Astrocyte (in vitro differentiated cells and primary cell): ENCODE measurements at regions not wholly inside any gene's neighbourhood (a gene's known extent, or its start where the extent isn't known, plus 50 kb on each side); places are given as distances from the start of the nearest gene placed in this dataset.

Experiments used
- DNase-seq: peaks from one replicate; pipeline ENCODE4 v3.0.0-alpha.2; 2010; ENCODE audit warnings: low read depth
- FAIRE-seq: peaks from 2 replicates; lab custom pipeline; 2011; peaks lifted over from hg19 to GRCh38; lab: Jason Lieb, UNC
- H2AFZ ChIP-seq: 2 replicates; pipeline ENCODE4 v1.6.0; 2012; ENCODE audit warnings: low read depth, low read length, inconsistent platforms
- H3K27ac ChIP-seq: 2 replicates; pipeline ENCODE4 v1.5.1; 2011; ENCODE audit warnings: low read depth, low read length, inconsistent platforms
- H3K27me3 ChIP-seq: 2 replicates; pipeline ENCODE4 v1.6.0; 2011; ENCODE audit warnings: low read length, inconsistent platforms; ENCODE audit not compliant: insufficient read depth
- H3K36me3 ChIP-seq: 2 replicates; pipeline ENCODE4 v1.5.1; 2011; ENCODE audit warnings: low read length, inconsistent platforms; ENCODE audit not compliant: insufficient read depth
- H3K4me1 ChIP-seq: 2 replicates; pipeline ENCODE4 v1.5.1; 2011; ENCODE audit warnings: low read length, inconsistent platforms; ENCODE audit not compliant: insufficient read depth
- H3K4me2 ChIP-seq: 2 replicates; pipeline ENCODE4 v1.6.0; 2012; ENCODE audit warnings: low read length, inconsistent platforms
- H3K4me3 ChIP-seq: 2 replicates; pipeline ENCODE4 v1.5.1; 2011; ENCODE audit warnings: low read depth, mild to moderate bottlenecking, low read length, inconsistent platforms; ENCODE audit not compliant: insufficient read depth
- H3K79me2 ChIP-seq: 2 replicates; pipeline ENCODE4 v1.6.0; 2012; ENCODE audit warnings: mild to moderate bottlenecking, low read length, inconsistent platforms; ENCODE audit not compliant: insufficient read depth
- H3K9ac ChIP-seq: 2 replicates; pipeline ENCODE4 v1.6.0; 2012; ENCODE audit warnings: mild to moderate bottlenecking, low read length, inconsistent platforms
- H3K9me3 ChIP-seq: 2 replicates; pipeline ENCODE4 v1.5.1; 2012; ENCODE audit warnings: low read depth, mild to moderate bottlenecking, low read length, inconsistent platforms; ENCODE audit not compliant: insufficient read depth
- H4K20me1 ChIP-seq: 2 replicates; pipeline ENCODE4 v1.6.0; 2012; ENCODE audit warnings: low read length, inconsistent platforms; ENCODE audit not compliant: insufficient read depth
- H3K27ac Mint-ChIP-seq: one replicate; pipeline ENCODE4 v1.8.0; 2021; ENCODE audit warnings: mild to moderate bottlenecking, mixed read lengths; ENCODE audit not compliant: unreplicated experiment
- H3K27me3 Mint-ChIP-seq: one replicate; pipeline ENCODE4 v1.8.0; 2021; ENCODE audit warnings: low read depth, mixed read lengths; ENCODE audit not compliant: unreplicated experiment
- H3K36me3 Mint-ChIP-seq: one replicate; pipeline ENCODE4 v1.8.0; 2021; ENCODE audit warnings: low read depth, mixed read lengths; ENCODE audit not compliant: unreplicated experiment
- H3K4me1 Mint-ChIP-seq: one replicate; pipeline ENCODE4 v1.8.0; 2021; ENCODE audit warnings: low read depth, mixed read lengths; ENCODE audit not compliant: unreplicated experiment
- H3K4me3 Mint-ChIP-seq: one replicate; pipeline ENCODE4 v1.8.0; 2021; ENCODE audit warnings: mild to moderate bottlenecking, moderate library complexity, mixed read lengths; ENCODE audit not compliant: unreplicated experiment
- H3K9me3 Mint-ChIP-seq: one replicate; pipeline ENCODE4 v1.8.0; 2021; ENCODE audit warnings: mild to moderate bottlenecking, mixed read lengths; ENCODE audit not compliant: unreplicated experiment
- EZH2 ChIP-seq: IDR thresholded peaks from 2 replicates; pipeline ENCODE4 v1.6.1; 2012; ENCODE audit warnings: mild to moderate bottlenecking, low read length, inconsistent platforms; ENCODE audit not compliant: insufficient read depth
- TF ChIP-seq, protein P1 (sequence below): IDR thresholded peaks from 2 replicates; pipeline ENCODE4 v1.5.1; 2011; ENCODE audit warnings: low read depth, mild to moderate bottlenecking, inconsistent platforms, low read length, moderate library complexity; ENCODE audit not compliant: insufficient read depth

DNA sequence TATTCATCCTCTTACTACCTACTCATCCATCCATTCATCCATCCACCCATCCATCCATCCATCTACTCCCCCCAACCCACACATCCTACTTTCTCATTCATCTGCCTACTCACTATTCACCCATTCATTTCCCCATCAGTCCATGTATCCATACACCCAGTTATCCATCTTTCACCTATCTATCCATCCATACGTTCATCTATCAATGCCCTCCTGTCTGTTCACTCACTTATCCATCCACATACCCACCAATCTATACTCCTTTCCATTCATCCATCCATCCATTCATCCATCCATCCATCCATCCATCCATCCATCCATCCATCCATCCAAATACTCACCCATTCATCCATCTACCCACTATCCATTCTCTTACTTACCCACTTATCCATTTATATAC, 117.8 kb upstream of the LHX5 start:
- no peak for DNase-seq
- Mint-ChIP-seq H3K4me3 (no peak overlapping the region), H3K36me3 (no peaks in the 10 kb centered on the region), H3K27me3 (peaks cover 36% of the 10 kb centered on the region), H3K9me3 (no peaks in the 10 kb centered on the region), H3K4me1 (peaks cover 8% of the 10 kb centered on the region), H3K27ac (no peak overlapping the region)
- no peaks in the 10 kb centered on the region for H3K36me3 ChIP-seq
- H3K4me1 ChIP-seq, result no peaks in the 10 kb centered on the region
- H3K79me2 ChIP-seq, result no peaks in the 10 kb centered on the region
- H3K4me3 ChIP-seq, result no peak overlapping the region
- H4K20me1 ChIP-seq, result no peaks in the 10 kb centered on the region
- H3K4me2 ChIP-seq, result no peak overlapping the region
- H3K9ac ChIP-seq, result no peak overlapping the region
- FAIRE-seq, result no peak
- no peaks in the 10 kb centered on the region for H3K9me3 ChIP-seq
- TF ChIP-seq, protein P1, sequence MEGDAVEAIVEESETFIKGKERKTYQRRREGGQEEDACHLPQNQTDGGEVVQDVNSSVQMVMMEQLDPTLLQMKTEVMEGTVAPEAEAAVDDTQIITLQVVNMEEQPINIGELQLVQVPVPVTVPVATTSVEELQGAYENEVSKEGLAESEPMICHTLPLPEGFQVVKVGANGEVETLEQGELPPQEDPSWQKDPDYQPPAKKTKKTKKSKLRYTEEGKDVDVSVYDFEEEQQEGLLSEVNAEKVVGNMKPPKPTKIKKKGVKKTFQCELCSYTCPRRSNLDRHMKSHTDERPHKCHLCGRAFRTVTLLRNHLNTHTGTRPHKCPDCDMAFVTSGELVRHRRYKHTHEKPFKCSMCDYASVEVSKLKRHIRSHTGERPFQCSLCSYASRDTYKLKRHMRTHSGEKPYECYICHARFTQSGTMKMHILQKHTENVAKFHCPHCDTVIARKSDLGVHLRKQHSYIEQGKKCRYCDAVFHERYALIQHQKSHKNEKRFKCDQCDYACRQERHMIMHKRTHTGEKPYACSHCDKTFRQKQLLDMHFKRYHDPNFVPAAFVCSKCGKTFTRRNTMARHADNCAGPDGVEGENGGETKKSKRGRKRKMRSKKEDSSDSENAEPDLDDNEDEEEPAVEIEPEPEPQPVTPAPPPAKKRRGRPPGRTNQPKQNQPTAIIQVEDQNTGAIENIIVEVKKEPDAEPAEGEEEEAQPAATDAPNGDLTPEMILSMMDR, result no peak
- no peak for TF ChIP-seq EZH2
- H3K27me3 ChIP-seq, result peaks cover 5% of the 10 kb centered on the region
- H3K27ac ChIP-seq, result no peak overlapping the region
- no peak overlapping the region for H2AFZ ChIP-seq

DNA sequence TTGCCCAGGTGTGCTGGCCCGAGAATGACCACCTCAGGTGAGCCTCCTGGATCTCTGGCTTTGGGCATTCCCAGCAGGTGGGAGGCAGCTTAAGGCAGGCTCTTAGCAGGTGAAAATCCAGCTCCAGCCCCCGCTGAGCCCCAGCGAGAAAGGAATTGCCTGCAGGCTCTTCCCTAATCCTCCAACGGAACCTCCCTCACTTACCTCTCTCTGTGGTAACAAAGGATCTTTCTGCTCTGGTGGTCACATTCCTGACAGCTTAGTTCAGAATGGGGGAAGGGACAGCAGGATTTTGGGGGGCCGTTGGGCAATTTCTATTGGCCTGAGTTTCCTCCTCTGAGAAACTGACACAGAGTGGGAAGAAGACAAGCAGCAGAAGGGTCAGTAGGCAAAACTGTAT, 116.0 kb upstream of the LHX5 start:
- Mint-ChIP-seq H3K36me3 (no peaks in the 10 kb centered on the region), H3K27ac (no peak overlapping the region), H3K4me1 (peaks cover 8% of the 10 kb centered on the region), H3K9me3 (no peaks in the 10 kb centered on the region), H3K4me3 (no peak overlapping the region), H3K27me3 (peaks cover 23% of the 10 kb centered on the region)
- TF ChIP-seq, protein P1, result no peak
- TF ChIP-seq EZH2, result no peak
- Histone ChIP-seq H3K9me3 (no peaks in the 10 kb centered on the region), H3K4me1 (no peaks in the 10 kb centered on the region), H3K9ac (no peak overlapping the region), H3K27ac (no peak overlapping the region), H3K79me2 (no peaks in the 10 kb centered on the region), H3K36me3 (no peaks in the 10 kb centered on the region), H2AFZ (no peak overlapping the region), H4K20me1 (no peaks in the 10 kb centered on the region), H3K4me3 (no peak overlapping the region), H3K27me3 (peaks cover 5% of the 10 kb centered on the region), H3K4me2 (no peak overlapping the region)
- no peak for FAIRE-seq
- no peak for DNase-seq

DNA sequence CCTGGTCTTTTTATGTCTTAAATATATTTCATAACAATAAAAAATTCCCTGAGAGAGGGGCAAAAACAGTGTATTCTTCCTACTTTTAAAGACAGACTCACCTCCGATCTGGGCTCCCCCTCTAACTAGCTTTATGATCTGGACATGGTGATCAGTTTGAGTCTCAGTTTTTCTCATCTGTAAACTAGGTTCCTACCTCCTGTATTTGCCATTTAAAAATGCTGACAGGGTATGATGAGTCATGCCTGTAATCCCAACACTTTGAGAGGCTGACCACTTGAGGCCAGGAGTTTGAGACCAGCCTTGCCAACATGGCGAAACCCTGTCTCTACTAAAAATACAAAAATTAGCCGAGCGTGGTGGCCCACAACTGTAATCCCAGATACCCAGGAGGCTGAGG, 114.8 kb upstream of the LHX5 start:
- FAIRE-seq, result no peak
- no peak for DNase-seq
- no peaks in the 10 kb centered on the region for H3K36me3 ChIP-seq
- H3K4me3 Mint-ChIP-seq, result no peak overlapping the region
- H3K9ac ChIP-seq, result no peak overlapping the region
- H3K4me2 ChIP-seq, result no peak overlapping the region
- no peaks in the 10 kb centered on the region for H4K20me1 ChIP-seq
- H3K36me3 Mint-ChIP-seq, result no peaks in the 10 kb centered on the region
- H3K27ac Mint-ChIP-seq, result no peak overlapping the region
- H3K79me2 ChIP-seq, result no peaks in the 10 kb centered on the region
- no peaks in the 10 kb centered on the region for H3K27me3 ChIP-seq
- H3K4me1 Mint-ChIP-seq, result peaks cover 8% of the 10 kb centered on the region
- no peak overlapping the region for H3K27ac ChIP-seq
- no peaks in the 10 kb centered on the region for H3K9me3 ChIP-seq
- H3K9me3 Mint-ChIP-seq, result no peaks in the 10 kb centered on the region
- no peak overlapping the region for H3K4me3 ChIP-seq
- H2AFZ ChIP-seq, result no peak overlapping the region
- H3K27me3 Mint-ChIP-seq, result peaks cover 12% of the 10 kb centered on the region
- no peaks in the 10 kb centered on the region for H3K4me1 ChIP-seq
- TF ChIP-seq EZH2, result no peak
- TF ChIP-seq, protein P1, result no peak
